ENCODE measurements at regions not wholly inside any gene's neighbourhood (a gene's known extent, or its start where the extent isn't known, plus 50 kb on each side); places are given as distances from the start of the nearest gene placed in this dataset.
"Not testable (repeated sequence)": the region's sequence is repeated elsewhere in the genome, so short reads cannot be mapped to it uniquely, and the experiment has no call there.

GRCh38 chr4:129901205-129901604, 805.3 kb downstream of the C4orf33 start:
- DNase-seq, result no peak

- no peak for DNase-seq
These were observed 807.9 kb downstream of the C4orf33 start for GRCh38 chr4:129903861-129904260.

- no peak for DNase-seq
These were observed 809.3 kb downstream of the C4orf33 start for GRCh38 chr4:129905256-129905655.

- no peak for DNase-seq
These were observed 812.2 kb downstream of the C4orf33 start for GRCh38 chr4:129908117-129908516.

- DNase-seq, result no peak
These were observed 821.0 kb downstream of the C4orf33 start for GRCh38 chr4:129916991-129917390.

GRCh38 chr4:129917651-129918050, 821.7 kb downstream of the C4orf33 start:
- no peak for DNase-seq

GRCh38 chr4:129926936-129927335, 831.0 kb downstream of the C4orf33 start:
- DNase-seq, result no peak

- no peak for DNase-seq
These were observed 833.1 kb downstream of the C4orf33 start for GRCh38 chr4:129929052-129929451.

- no peak for DNase-seq
These were observed 834.0 kb downstream of the C4orf33 start for GRCh38 chr4:129929984-129930383.

GRCh38 chr4:129950217-129950616, 854.3 kb downstream of the C4orf33 start:
- no peak for DNase-seq

- DNase-seq, result no peak
These were observed 870.2 kb downstream of the C4orf33 start for GRCh38 chr4:129966175-129966574.

- DNase-seq, result no peak
These were observed 872.4 kb downstream of the C4orf33 start for GRCh38 chr4:129968366-129968765.

GRCh38 chr4:129968778-129969177, 872.8 kb downstream of the C4orf33 start:
- DNase-seq, result no peak

GRCh38 chr4:129970801-129971200, 874.8 kb downstream of the C4orf33 start:
- no peak for DNase-seq

- DNase-seq, result no peak
These were observed 875.5 kb downstream of the C4orf33 start for GRCh38 chr4:129971419-129971818.

GRCh38 chr4:129972257-129972656, 876.3 kb downstream of the C4orf33 start:
- DNase-seq, result no peak

GRCh38 chr4:129974730-129975129, 878.8 kb downstream of the C4orf33 start:
- no peak for DNase-seq

GRCh38 chr4:129978315-129978714, 882.4 kb downstream of the C4orf33 start:
- no peak for DNase-seq

- DNase-seq, result no peak
These were observed 893.0 kb downstream of the C4orf33 start for GRCh38 chr4:129988957-129989356.

- no peak for DNase-seq
These were observed 898.8 kb downstream of the C4orf33 start for GRCh38 chr4:129994715-129995114.

- DNase-seq, result no peak
These were observed 902.6 kb downstream of the C4orf33 start for GRCh38 chr4:129998436-129999150.

- DNase-seq, result no peak
These were observed 903.2 kb downstream of the C4orf33 start for GRCh38 chr4:129999156-129999555.

GRCh38 chr4:130008461-130008860, 912.5 kb downstream of the C4orf33 start:
- DNase-seq, result no peak

- DNase-seq, result not testable (repeated sequence)
These were observed 916.9 kb downstream of the C4orf33 start for GRCh38 chr4:130012806-130013205.

- no peak for DNase-seq
These were observed 925.8 kb downstream of the C4orf33 start for GRCh38 chr4:130021706-130022105.
